ENCODE measurements at regions not wholly inside any gene's neighbourhood (a gene's known extent, or its start where the extent isn't known, plus 50 kb on each side); places are given as distances from the start of the nearest gene placed in this dataset.

DNA sequence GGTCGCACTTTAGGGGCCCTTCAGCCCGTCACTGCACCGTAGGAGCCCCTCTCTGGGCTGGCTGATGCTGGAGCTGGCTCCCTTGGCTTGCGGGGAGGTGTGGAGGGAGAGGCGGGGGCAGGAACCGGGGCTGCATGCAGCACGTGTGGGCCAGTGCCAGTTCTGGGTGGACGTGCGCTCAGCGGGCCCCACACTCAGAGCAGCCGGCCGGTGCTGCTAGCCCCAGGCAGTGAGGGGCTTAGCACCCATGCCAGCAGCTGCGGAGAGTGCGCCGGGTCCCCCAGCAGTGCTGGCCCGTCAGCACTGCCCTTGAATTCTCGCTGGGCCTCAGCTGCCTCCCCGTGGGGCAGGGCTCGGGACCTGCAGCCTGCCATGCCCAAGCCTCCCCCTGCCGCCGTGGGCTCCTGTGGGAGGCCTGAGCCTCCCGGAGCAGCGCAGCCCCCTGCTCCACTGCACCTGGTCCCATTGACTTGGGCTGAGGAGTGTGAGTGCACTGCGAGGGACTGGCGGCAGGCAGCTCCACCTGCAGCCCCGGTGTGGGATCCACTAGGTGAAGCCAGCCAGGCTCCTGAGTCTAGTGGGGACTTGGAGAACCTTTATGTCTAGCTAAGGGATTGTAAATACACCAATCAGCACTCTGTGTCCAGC is 108.8 kb upstream of the RASGEF1B start:
- FAIRE-seq = no peak

DNA sequence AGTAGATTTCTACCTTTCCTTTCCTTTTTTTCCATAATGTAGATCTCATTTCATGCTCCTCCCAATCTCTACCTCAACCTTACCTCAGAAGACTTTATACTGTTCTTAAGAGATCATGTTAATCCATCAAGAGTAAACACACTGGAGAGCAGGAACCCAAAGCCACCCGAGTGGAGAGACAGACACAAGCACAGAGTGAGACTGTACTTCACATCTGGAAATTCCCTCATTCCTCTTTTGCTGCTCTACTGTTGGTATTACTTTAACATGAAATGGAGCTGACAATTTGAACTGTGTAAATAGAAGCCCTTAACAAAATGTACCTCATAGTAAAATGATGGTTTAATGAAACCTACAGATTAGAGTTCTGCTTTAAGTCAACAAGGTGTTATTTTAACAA is 105.7 kb upstream of the RASGEF1B start:
- FAIRE-seq = no peak

DNA sequence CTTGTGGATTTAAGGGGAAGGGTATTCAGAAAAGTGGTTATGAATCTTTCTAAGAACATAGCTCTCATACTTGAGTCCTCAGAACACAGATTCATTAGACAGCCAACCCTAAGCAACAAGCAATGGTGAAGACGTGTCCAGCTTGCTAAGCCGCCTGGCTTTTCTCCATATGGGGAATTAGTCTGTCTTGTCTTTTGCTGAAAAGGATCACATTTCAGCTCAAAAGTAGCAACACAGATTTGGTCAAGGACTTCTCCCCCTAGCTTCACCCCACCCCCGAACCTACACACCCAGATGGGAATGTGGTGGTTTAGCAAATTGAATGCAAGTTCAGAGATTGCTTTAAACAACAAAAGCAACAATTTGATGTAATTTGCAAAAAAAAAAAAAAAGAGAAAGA is 103.3 kb upstream of the RASGEF1B start:
- no peak for FAIRE-seq

DNA sequence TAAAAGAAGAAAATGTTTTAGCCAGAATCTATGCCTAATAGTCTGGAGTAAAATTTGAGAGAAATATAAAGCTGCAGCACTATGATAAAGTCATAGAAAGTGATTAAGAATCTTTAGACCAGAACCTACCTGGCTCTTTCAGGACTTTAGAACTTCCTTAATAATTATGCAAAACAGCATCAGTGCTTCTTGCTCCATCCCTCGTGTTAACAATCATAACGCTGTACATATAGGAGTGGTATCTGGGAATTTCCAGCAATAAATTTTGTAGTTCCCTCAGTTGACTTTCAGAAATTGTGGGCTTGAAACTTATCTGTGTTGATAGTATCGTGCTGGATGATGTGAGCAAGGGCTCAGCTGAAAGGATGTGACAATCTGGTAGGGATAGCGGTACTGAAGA is 102.1 kb upstream of the RASGEF1B start:
- no peak for FAIRE-seq

DNA sequence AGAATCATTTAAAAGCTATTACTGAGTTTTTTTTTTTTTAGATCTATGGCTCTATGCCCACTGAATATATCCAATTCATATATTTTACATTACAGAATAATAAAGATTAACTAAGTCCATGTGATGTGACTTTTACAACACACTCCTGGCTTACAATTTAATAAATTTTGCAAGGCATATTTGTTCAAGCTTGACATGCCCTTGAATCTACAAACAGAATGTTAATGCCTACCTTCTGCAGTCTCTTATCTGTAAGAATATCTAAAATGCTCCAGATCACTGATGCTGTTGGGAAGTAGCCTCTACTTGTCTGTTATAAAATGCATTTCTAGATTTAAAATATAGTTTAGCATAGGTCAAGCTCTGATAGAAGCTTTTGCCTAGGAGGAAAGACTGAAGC is 100.7 kb upstream of the RASGEF1B start:
- FAIRE-seq = no peak

DNA sequence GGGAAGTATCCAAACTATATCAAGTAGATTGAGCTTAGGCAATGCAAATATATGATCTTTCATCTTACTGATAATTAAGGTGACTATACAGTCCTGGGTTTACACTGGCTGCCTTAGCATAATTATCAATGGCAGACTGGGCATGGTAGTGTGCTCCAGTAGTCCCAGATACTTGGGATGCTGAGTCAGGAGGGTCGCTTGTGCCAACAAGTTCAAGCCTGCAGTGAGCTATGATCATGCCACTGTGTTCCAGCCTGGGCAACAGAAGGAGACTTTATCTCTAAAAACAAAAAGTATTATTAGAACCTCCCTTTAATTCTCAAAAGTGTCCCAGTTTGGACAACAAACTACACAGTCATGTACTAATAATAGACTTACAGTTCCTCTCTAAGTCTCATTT is 99.4 kb upstream of the RASGEF1B start:
- FAIRE-seq = no peak

DNA sequence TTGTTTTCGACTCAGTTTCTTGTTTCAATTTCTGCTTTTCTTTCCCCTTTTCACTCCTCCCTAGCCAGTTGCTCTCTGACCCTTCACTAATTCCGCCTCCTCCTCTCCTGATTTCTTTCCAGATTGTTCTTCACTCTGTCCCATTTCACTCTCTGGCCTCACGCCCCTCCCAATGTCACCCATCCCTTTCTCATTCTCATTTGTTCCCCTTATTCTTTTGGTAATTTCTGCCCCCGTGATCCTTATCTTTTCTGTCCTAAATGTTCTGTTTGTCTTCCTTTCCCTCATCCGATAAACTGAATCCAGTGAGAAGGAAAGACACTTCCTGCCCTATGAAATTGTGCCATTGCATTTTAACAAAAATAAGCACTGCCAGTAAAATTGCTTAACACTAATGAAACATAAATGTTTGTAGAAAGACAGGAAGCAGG is 94.5 kb upstream of the RASGEF1B start:
- no peak for FAIRE-seq

DNA sequence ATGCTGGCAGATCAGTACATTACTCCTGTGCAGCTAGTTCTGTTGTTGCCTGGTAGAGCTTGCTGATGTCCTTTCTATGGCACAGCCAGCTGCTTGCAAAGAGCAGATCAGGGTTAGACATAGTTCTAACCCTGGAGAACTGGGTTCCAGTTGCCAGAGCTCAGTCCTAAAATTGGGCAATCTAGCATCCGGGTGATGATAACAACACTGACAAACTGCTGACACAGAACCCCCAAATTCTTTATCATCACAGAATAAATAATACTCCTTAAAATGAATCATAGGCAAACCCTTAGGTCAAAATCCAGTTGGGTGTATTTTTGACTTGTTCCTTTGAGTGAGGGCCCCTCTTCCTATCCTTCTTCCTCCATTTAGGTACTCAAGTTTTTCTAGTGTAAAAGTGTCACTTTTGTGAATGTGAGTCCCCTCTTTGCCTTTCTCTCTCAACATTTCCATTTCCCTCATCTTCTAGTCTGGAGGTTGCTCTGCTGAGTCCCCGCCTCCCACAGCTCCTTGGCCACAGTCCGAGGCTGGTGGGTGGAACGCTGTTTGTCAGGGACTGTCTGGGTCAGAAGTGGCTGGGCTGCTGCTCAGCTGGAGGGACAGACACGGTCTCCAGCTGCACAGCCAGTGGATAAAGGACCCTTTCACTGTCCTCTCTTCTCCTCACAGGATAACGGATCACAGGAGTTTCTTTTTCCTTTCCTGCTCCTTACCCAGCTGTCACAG is 93.6 kb upstream of the RASGEF1B start:
- FAIRE-seq = no peak

DNA sequence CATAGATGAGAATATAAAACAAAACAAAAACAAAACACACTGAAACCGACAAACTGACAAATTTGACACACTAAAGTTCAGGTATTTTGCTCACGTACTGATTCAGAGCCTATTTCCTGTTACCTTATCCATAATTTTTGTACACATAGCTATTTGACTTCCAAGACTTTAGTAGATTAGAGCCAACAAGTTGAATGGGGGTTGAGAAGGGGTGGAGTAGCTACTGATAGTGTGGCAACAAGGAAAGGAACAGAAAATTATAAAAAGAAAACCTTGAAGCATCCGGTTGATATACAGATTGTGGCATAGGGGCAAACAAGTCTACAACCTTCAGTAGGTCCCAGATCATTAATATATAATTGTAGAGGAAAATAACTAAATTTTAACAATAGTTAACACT is 92.3 kb upstream of the RASGEF1B start:
- no peak for FAIRE-seq

DNA sequence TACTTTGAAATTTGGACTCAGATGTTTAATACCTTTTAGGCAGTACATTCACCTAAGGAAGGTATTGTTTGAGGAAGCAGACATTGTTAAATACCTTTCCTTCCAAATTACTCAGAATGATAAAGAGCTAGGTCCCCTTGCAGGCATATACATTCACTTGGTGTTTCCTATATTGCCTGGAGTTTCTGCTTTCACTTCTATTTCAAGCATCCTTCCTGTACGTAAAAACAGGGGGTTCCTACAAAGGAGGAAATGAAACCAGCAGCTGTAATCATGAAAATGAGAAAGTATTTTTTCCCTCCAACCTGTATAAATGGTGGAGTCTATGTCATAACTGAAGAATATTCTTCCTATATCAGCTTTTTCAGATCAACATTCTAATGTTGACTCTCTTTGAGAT is 90.4 kb upstream of the RASGEF1B start:
- FAIRE-seq = no peak

DNA sequence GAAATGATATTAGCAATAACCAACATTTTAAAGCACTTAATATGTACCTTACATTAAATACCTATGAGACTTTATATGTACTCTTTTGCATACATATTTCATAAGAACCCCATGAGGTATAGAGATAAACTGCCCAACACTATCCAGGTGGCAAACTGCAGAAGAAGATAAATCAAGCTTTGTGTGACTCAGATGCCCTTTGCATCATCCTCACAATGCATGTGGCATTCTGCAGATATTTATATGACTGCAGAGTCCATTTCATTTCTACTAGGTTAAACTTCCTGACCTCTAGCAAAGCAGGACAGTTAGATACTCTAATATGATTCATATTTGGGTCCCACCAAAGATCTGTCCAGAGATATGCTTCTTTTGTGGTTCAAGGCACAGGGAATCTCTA is 85.6 kb upstream of the RASGEF1B start:
- FAIRE-seq = no peak

DNA sequence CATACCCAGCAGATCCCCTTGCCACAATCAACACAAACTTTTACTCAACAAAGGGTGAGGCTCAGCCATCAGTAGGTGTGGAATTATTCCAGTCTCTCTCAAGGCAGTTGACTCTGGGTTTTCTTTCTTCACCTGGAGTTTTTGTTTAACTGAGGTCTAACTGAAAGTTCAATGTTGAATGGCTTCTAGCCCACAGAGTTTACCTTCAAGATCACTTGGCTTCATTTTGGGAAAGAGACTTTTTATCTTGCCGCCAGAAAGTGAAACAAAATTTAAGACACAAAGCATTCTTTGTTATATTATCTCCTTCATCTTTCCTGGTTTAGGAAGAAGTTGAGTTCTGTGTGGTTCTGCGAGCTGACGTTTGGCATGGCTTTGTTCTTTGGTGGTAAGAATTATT is 83.8 kb upstream of the RASGEF1B start:
- peak; percentile 31 for FAIRE-seq

DNA sequence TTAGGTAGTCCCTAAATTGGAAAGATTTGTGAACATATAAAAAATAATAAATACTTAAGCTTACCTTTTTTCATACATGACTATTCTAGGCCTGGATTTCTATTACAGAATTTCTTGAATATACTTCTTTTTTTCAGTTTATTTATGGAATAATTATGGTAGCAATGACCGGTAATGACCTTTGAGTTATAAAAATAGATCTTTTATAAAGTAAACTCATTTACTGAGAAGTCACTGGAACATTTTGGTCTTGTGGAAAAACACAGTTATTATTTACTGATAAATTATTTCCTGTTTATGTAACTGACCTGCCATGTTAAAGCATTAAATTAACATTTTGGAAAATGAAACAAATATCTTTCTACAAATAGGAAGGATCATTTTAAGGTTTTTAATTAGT is 80.4 kb upstream of the RASGEF1B start:
- peak; percentile 61 for FAIRE-seq

DNA sequence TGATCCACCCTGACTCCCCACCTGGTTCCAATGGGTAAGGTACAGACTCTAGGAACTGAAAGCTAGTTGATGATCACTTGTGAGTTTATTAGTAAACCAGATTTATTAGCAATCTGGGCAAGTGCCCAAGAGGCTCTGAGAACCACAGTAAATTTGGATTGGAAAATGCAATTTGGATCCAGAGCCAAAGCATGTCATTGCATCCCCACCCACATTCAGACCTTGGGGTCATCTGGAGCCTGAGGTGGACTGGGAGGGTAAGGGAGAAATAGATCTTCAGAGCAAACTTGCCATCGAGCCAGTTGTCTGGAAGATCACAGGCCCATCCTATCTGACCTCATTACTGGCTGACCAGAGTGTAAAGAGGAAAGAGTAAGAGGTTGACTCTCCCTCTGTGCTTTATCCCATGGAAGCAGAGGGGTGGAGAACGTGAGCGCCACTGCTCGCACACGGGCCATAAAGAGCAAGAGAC is 78.7 kb upstream of the RASGEF1B start:
- no peak for FAIRE-seq

DNA sequence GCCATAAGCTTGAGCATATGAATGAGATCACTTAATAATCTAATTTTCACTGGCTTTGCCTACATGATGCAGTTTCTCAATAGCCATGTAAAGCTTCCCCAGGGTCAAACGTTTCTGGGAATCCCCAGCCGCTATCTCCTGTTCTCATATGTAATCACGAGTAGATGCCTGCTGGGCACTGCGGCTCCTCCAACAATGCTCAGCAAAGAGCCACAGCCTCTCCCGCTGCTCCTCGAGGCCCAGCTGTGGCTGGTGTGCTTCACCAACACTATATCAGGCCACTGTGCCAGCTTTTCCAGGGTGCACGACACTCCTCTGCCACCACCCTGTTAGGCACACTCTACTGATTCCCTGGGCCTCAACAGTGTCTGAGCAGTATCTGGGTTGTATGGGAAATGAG is 78.3 kb upstream of the RASGEF1B start:
- FAIRE-seq = no peak

DNA sequence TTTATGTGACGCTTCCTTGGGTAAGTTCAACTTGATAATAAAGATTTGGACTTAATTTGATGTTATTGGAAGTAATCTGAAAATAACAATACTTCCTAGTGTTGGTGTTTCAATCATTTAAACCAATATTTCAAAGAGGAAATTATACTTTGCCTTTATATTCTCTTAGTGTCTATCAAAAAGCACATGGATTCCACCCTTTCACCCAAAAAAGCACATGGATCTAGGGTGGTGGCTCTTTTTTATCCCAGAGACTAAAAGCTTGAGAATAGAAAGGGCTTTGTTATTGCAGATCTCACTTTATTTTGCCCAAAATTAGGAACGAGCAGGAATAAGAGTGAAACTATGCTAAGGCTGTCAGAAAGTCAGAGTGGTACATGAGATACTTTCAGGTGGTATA is 75.1 kb upstream of the RASGEF1B start:
- no peak for FAIRE-seq

DNA sequence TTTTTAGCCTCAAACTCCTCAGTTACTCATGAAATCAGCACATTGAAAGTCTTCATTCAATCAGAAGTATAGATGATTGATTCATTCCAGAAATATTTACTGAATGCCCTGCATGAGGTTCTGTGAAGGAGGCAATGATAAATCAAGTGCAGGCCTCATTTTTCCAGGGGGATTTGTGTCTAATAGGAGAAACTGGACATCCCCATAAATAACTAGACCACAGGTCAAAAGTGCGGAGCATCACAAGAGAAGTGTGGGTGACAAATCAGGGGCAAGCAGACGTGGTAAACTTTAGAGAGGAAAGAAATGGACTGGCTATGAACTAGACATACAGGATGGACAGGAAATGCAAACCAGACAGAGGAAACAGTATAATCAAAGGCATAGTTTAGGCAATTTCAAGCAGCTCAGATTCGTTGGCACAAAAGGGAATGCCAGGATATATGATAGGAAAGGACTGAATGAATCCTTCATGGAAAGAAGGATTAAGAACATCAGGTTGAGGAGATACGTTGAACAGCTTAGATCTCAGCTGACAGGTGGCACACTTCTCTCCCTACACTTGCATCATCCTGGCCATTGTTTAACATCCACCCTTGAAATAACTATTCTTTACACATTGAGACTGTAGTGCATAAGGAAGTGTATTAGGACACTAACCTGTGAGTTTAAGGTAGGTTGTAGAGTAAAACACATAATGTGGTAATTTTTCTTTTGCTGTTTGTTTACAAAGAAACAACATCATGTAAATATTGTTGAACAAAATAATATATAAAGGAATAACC is 69.6 kb upstream of the RASGEF1B start:
- FAIRE-seq = no peak

DNA sequence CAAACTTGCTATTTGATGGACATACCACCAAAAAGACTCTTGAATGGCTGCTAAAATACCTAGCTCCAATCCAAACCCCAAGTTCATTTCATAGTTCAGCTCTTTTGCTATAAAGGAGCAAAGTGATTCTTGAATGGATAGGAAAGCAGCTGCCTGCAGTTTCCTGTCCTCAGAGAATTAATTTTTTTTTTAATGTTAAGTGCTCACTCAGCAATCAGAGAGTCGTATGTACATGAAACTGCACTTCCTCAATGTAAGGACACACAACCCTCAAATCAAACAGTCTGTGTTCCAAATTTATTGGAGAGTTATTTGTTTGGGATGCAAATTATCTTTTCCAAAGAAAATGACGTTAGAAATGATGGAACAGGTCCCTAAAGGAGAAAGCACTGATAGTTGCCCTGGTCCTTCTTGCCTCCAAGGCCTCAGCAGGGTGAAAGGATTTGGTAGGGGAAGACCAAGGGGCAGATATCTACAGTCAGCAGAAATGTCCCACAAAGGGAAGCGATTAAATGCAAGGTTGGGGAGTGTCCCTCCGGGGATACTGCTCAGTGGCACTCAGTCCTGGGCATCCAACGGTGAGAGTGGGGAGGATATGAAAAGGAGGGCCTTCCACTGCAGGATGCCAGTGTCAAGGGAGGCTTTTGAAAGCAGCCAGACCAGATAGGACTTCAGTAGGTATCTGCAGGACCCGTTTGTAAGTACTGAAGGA is 67.2 kb upstream of the RASGEF1B start:
- FAIRE-seq = no peak

DNA sequence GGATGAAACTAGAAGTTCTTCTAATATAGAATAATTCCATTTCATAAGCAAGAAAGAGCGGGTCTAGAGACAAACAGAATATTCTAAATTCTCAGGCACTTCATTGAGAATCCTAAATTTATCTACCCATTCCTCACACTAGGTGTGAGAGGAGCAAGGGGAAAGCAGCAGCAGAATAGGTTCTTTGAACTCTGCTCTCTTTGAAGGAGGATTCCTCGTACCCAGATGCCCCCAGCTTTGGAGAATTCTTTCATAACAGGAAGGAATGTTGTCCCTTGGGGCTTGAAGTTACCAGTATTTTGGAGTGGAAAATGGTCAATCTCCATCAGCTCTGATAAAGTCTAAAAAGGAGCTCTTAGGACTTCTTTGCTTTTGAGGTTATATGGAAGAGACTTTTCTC is 59.7 kb upstream of the RASGEF1B start:
- no peak for FAIRE-seq

DNA sequence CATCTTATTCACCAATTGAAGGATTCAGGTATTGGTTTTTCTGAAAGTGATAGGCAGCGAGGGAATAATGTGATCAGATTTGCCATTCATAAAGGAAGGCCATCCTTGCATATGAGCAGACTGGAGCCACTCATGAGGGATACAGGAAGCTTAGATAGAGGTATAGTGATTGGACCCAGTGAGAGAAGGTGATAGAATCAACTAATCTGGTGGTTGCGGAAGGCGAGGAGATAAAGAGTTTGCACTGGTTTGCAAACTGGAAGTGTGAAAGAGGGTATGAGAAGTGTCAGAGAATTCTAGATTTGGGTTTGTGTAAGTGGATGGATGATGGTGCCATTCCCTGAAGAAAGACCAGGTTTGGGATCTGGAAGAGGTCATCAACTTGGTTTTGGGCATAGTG is 57.3 kb upstream of the RASGEF1B start:
- no peak for FAIRE-seq

DNA sequence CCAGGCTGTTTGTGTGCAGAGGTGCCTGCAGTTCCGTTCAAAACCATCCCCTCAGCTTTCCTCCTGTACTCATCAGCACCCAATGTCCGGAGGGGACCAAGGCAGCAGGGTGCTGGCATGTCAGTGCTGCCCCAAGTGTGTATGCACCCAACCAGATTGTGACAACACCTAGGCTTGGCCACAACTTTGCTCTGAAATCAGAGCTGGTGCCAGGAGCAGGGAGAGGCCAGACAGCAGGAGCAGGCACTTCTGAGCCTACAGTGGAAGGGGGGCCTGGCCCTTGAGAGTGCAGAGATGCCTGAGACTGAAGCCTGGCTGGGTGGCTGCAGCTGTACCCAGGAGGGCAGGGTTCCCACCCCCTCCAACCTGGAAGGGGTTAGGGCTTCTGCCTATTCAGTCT is 56.5 kb upstream of the RASGEF1B start:
- FAIRE-seq = no peak

DNA sequence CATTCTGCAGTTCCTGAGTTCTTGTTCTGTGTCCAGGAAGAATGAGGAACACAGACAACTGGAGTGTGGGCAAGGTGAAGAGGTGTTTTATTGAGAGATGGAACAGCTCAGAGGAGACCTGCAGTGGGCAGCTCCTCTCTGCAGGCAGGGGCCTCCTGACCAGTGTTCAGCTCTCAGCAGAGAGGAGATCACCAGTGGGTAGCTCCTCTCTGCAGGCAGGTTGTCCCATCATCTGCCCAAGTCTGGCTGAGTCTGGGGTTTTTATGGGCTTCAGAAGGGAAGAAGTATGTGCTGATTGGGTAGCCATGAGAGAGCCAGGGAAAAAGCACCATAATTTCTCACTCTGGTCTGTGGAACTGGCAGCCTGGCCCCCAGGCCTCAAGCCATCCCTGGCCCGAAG is 56.0 kb upstream of the RASGEF1B start:
- no peak for FAIRE-seq

DNA sequence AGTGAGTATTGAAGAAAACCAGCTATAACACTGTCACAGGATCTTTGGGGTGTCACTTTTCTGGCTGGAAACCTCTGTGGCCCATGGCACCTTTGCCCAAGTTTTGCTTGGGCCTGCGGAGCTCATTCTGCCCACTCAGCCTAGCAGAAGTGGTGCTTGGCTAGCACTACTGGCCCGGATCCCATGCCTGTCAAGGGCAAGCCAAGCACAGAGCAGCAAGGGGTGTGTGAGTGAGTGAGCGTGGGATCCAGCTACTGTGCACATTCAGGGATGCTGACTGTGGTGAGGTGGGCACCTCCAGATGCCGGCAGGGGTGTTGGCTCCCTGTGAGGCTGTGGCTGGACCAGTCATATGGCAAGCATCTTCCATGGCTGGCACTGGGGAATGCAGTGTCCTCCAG is 55.4 kb upstream of the RASGEF1B start:
- FAIRE-seq = no peak

Data from endometrium (tissue), 2 donors.